ENCODE measurements at regions not wholly inside any gene's neighbourhood (a gene's known extent, or its start where the extent isn't known, plus 50 kb on each side); places are given as distances from the start of the nearest gene placed in this dataset.

DNA sequence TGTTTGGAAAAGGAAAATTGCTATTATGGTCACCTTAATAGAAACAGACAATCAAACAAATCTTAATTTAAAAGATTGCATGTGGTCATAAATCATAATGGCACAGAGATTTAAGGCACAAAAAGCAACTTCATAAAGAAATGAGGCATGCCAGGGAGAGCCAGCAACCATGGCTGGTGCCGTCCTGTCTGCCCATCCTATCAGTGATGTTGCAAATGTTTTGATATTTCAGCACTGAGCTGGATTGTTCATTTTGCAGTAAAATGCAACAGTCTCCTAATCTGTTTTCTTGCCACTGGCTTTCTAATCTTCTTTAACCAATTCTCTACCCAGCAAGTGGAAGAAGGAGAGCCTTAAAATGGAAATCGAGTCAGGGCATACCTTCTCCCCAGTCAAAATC lies 249.8 kb downstream of the SAMD5 start:
- DNase-seq (ENCODE audit: low spot score), result no peak

- DNase-seq (ENCODE audit: low spot score), result no peak
These were observed 250.6 kb downstream of the SAMD5 start for GRCh38 chr6:147759093-147759492.

GRCh38 chr6:147759536-147759935 lies 251.0 kb downstream of the SAMD5 start:
- no peak for DNase-seq (ENCODE audit: low spot score)

GRCh38 chr6:147765541-147765940 lies 257.1 kb downstream of the SAMD5 start:
- DNase-seq (ENCODE audit: low spot score), result no peak

DNA sequence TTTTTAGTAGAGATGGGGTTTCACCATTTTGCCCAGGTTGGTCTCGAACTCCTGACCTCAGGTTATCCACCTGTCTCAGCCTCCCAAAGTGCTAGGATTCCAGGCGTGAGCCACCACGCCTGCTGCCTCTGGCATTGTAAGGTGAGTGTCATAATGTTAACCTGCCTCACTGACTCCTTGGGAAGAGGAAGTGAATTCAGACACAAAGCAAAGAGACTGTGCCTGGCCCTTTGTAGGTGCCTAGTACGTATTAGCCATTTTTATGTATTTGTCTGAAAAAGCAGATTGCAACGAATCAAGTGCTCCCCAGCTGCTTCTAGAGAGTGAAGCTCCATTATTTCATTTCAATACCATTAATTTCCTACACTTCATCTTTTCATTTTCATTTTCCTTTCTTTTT lies 260.5 kb downstream of the SAMD5 start:
- DNase-seq (ENCODE audit: low spot score), result no peak

DNA sequence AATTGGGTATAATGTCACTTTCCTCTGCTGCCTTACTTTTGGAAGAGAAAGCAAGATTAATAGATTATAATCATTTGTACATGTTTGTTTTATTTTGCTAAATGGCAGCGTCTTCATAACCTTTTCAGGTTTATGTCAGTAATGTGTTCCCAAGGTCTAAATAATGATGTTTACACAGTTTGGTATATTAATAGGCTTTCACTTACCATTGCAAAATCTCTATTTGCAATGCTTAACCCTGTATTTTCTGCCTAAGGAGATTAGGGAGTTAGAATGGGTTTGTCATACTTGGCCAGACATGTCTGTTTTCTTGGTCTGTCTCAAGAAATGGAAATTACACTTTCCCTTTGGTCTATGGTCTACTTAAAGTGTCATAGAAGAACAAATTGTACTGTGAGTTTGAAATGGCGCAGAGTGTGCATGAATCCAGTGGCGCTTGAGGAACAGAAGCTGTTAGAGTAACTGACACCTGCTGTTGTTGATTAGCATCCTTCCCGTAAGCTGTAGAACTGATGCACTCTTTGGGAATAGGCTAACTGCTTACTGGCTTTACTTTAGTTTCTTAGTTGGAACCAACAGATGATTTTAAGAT lies 261.1 kb downstream of the SAMD5 start:
- DNase-seq (ENCODE audit: low spot score), result no peak

- DNase-seq (ENCODE audit: low spot score), result no peak
These were observed 261.7 kb downstream of the SAMD5 start for GRCh38 chr6:147770221-147770620.

DNA sequence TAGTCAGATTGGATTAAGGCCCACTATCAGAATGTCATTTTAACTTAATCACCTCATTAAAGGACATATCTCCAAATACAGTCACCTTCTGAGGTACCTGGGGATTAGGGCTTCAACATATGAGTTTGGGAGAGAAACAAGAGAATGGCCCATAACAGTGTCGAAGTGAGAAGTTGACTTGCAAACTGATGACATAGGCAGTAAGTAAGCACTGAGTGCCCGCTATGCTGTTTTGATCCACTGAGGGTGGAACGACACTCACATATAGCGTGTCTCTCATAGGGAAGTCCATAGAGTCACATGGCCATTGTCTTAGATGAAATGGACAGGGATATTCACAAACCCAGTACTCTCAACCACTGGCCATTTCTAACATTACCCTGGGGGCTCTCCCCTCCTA lies 264.2 kb downstream of the SAMD5 start:
- no peak for DNase-seq (ENCODE audit: low spot score)

GRCh38 chr6:147774856-147775255 lies 266.4 kb downstream of the SAMD5 start:
- DNase-seq (ENCODE audit: low spot score), result no peak

GRCh38 chr6:147776631-147777213 lies 268.2 kb downstream of the SAMD5 start:
- DNase-seq (ENCODE audit: low spot score), result no peak

- DNase-seq (ENCODE audit: low spot score), result no peak
These were observed 271.1 kb downstream of the SAMD5 start for GRCh38 chr6:147779624-147780023.

DNA sequence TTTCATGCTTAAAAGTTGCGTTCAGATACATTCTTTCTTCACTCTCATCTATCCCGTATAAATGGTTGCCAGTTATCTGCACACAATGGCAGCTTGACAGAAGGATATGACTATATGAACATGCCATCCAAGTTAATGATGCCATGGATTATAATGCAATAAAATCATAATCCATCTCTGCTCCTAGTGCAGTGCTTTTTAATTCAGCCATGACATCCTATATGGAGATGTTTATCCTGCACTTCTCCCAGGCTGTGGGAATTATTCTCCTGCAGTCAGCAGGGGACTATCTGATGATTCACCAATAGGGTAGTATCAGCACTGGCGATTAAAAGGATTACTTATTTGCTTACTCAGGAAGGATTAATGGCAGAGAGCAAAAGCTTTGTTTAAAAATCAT lies 273.8 kb downstream of the SAMD5 start:
- no peak for DNase-seq (ENCODE audit: low spot score)

- DNase-seq (ENCODE audit: low spot score), result no peak
These were observed 275.9 kb downstream of the SAMD5 start for GRCh38 chr6:147784371-147784770.

- no peak for DNase-seq (ENCODE audit: low spot score)
These were observed 278.9 kb downstream of the SAMD5 start for GRCh38 chr6:147787417-147787816.

DNA sequence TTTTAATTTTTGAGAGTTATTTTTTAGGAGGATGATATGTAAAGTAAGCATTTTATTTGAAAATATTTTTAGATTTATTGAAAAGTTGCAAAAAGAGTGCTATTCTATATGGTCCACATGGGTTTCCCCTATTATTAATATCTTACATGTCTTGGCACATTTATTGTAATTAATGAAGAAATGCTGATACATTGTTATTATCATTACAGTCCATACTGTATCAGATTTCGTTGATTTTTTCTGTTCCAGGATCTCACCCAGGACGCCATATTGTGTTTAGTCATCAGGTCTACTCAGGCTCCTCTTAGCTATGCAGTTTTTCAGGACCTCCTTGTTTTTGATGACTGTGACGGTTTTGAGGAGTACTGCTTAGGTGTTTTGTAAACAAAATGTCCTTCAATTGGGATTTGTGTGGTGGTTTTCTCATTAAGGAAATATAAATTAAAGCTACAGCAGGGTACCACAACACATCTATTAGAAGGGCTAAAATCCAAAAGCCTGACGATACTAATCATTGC lies 281.0 kb downstream of the SAMD5 start:
- DNase-seq (ENCODE audit: low spot score), result no peak

DNA sequence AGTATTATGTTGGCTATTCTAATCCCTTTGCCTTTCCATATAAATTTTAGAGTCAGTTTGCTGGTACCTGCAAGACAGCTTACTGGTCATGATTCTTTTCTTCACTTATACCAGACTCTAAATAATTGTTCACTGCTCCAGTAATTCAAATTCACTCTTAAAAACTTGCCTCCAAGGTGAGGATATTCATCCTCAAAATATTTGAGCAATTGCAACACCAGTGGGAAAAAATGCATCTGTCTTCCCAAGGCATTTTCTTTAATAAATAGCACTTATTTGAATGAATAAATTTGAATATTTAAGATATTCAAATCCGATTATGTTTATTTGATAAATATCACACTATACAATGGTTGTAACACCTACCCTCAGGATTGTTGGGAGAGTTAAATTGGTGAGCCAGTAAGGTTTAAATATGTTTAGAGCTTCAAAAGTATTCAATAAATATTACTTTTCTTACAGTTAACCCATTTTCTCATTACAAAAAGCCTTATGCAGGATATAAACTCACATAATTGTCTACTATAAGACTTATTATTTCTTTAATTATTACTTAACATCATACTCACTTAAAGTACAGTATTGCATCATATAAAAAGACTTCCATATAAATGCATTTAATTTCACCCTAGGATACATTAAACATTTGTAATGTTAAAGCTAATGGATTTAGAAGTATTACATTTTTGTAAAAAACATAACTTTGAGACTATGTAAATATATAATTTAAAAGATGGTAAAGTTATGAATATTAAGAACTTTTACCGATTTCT lies 285.6 kb downstream of the SAMD5 start:
- no peak for DNase-seq (ENCODE audit: low spot score)

DNA sequence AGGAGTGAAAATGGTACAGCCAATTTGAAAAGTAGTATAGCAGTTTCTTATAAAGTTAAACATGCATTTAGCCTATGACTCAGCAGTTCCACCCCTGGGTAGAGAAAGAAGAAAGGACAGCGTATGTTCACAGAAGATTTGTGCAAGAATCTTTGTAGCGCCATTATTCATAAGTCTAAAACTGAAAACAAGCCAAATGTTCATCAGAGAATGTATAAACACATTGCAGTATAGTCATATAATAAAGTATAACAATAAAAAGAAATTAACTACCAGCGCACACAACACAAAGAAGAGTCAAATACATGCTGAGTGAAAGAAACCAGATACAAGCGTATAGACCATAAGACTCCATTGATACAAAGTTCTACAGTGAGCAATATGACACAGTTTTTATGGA lies 294.0 kb downstream of the SAMD5 start:
- no peak for DNase-seq (ENCODE audit: low spot score)

DNA sequence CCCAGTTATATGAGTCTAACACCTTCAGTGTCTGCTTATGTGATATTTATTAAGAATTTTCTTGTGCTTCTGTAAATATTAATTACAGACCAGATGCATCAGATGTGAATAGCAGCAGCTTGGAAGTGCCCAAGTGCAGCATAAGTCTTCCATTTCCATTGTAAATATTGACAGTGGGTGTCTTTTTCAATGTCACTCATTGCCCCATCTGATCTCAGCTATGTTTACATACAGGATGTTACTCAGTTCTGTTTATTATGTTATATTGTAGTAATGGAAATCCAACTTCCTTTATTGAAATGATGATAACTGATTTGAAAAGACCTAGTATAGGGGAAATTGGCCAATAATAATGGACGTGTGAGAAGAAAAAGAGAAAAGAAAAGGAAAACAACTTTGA lies 296.7 kb downstream of the SAMD5 start:
- no peak for DNase-seq (ENCODE audit: low spot score)

DNA sequence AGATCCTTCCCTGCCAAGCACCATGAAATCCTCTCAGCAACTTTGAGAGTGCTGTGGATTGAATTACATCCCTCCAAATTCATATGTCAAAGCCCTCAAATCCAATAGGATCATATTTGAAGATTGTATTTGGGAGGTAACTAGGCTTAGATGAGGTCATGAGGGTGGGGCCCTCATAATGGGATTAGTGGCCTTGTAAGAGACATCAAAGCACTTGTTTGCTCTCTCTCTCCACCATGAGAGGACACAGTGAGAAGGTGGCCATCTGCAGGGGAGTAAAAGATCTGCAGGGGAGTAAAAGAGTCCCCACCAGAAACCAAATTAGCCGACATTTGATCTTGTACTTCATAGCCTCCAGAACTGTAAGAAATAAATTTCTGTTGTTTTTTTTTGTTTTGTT lies 298.2 kb downstream of the SAMD5 start:
- DNase-seq (ENCODE audit: low spot score), result no peak

DNA sequence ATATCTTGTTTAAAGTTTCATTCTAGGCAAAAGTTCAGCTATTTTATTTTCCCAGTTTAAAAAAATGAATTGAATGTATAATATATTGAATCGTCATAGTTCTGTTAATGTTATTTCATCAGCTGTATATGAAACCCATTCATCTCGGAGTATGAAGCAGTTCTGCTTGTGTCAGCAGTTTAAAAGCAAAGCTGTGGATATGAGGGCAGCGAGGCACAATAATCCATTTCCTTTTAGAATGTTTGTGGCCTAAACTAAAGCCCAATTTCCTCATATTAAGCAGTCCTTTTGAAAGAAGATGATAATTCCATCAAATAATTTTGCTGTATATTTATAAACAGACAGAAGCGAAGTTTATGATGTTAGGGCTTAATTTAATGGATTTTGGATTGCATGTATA lies 300.1 kb downstream of the SAMD5 start:
- DNase-seq (ENCODE audit: low spot score), result no peak

DNA sequence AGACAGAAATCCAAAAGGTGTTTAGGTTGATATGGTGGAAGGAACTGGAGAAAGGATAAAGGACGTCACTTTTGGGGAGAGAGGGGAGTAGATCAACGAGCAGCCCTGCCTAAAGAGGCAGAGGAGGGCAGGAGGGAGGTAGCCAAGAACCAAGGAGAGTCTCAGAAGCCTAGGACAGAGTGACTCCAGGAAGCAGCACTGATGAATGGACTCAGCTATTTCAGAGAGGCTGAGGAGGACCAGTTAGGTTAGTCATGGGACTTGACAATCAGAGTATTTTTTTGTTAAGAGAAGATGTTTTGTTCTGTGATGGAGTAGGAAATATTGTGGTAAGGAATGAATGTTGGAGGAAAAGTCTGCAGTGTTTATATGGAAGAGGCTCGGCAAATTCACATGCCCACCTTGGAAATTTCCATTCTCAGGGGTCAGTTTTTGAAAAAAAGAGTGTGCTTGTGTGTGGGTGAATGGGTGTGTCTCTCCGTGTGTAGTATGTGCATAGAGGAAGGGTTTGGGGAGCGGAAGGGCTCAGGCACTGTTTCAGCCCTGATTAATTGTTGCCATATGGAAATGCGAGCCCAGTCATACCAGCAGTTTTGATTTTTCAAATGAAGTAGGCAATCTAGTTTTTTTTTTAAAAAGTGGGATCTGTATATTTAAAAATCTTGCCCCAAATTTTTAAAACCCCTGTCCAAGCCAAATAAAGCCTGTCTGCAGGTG lies 303.6 kb downstream of the SAMD5 start:
- DNase-seq (ENCODE audit: low spot score), result no peak

GRCh38 chr6:147817042-147817689 lies 308.7 kb downstream of the SAMD5 start:
- no peak for DNase-seq (ENCODE audit: low spot score)

Data from CD4-positive, alpha-beta T cell treated with Interleukin-6 at 100 ng/mL for 8 hours (primary cell).